MCF 10A (cell line): ENCODE measurements at regions not wholly inside any gene's neighbourhood (a gene's known extent, or its start where the extent isn't known, plus 50 kb on each side); places are given as distances from the start of the nearest gene placed in this dataset.
A peak's percentile ranks its signal among the peaks of the same experiment; 100 is the strongest.

Source experiments
- BruUV-seq: library from RNA; stranded (reverse); fragments of 400-500 nt; replicated peaks from 2 replicates; lab custom pipeline; 2021; lab: Mats Ljungman, UMichigan
- CTCF ChIA-PET: fragments of 300-600 bp; sonication (Branson Sonifier 250); formaldehyde crosslinking; extraction: SDS; loops from one replicate; lab custom pipeline; 2021; ENCODE audit warnings: antibody characterized with exemption, inconsistent platforms; lab: Yijun Ruan, JAX
- POLR2A ChIA-PET: fragments of 300-600, 350-650 bp; sonication (Branson Sonifier 250); formaldehyde crosslinking; extraction: SDS; loops from one replicate; lab custom pipeline; 2020; ENCODE audit warnings: antibody characterized with exemption, inconsistent platforms; lab: Yijun Ruan, JAX
- DNase-seq: peaks from one replicate; pipeline ENCODE4 v3.0.0-alpha.2; 2018; ENCODE audit not compliant: unreplicated experiment
- H3K27ac Mint-ChIP-seq: one replicate; pipeline ENCODE4 v1.8.0; 2022; ENCODE audit warnings: mild to moderate bottlenecking, low read depth, mixed read lengths; ENCODE audit not compliant: unreplicated experiment
- H3K27me3 Mint-ChIP-seq: one replicate; pipeline ENCODE4 v1.8.0; 2022; ENCODE audit warnings: mixed read lengths; ENCODE audit not compliant: insufficient read depth, unreplicated experiment
- H3K36me3 Mint-ChIP-seq: one replicate; pipeline ENCODE4 v1.8.0; 2022; ENCODE audit warnings: mild to moderate bottlenecking, moderate library complexity, mixed read lengths; ENCODE audit not compliant: insufficient read depth, unreplicated experiment
- H3K4me1 Mint-ChIP-seq: one replicate; pipeline ENCODE4 v1.8.0; 2022; ENCODE audit warnings: mixed read lengths; ENCODE audit not compliant: insufficient read depth, unreplicated experiment
- H3K4me3 Mint-ChIP-seq: one replicate; pipeline ENCODE4 v1.8.0; 2022; ENCODE audit warnings: mild to moderate bottlenecking, moderate library complexity, mixed read lengths; ENCODE audit not compliant: unreplicated experiment
- H3K9me3 Mint-ChIP-seq: one replicate; pipeline ENCODE4 v1.8.0; 2022; ENCODE audit warnings: mixed read lengths; ENCODE audit not compliant: unreplicated experiment
- CTCF ChIP-seq: fragments of 200-600 bp; IDR thresholded peaks from one replicate; pipeline ENCODE4 v1.8.0; 2022; ENCODE audit warnings: antibody characterized with exemption, mild to moderate bottlenecking; ENCODE audit not compliant: unreplicated experiment
- intact Hi-C: fragments of 100-400 bp; cut with micrococcal nuclease; formaldehyde crosslinking; loops from 2 replicates; pipeline ENCODE4 v1.14.1; 2022

- Mint-ChIP-seq H3K36me3 (no peaks in the 10 kb centered on the region), H3K27me3 (peaks cover 32% of the 10 kb centered on the region), H3K27ac (no peak overlapping the region), H3K4me3 (no peak overlapping the region), H3K9me3 (no peaks in the 10 kb centered on the region), H3K4me1 (no peaks in the 10 kb centered on the region)
- no peak for DNase-seq
- BruUV-seq, result no TSS peak
- intact Hi-C loops, result no loop called here
- ChIA-PET POLR2A (interaction anchor here (0.6 kb wide), 1 partner anchor 148 kb away, joined by 3 read pairs; no protein-coding TSS in a partner anchor), CTCF (interaction anchor here (0.6 kb wide), 1 partner anchor 959 kb away, joined by 6 read pairs; no protein-coding TSS in a partner anchor)
- TF ChIP-seq CTCF, result no peak
Observed at GRCh38 chr15:97459771-97460170, 500.7 kb upstream of the ARRDC4 start.

GRCh38 chr15:97461226-97461625 lies 499.3 kb upstream of the ARRDC4 start:
- ChIA-PET CTCF (interaction anchor here (1.2 kb wide), 1 partner anchor 19 kb away, joined by 4 read pairs; no protein-coding TSS in a partner anchor), POLR2A (interaction anchor here (1.0 to 1.1 kb wide), 2 partner anchors 8 to 57 kb away, joined by 3 to 4 read pairs; no protein-coding TSS in a partner anchor)
- no peaks in the 10 kb centered on the region for H3K4me1 Mint-ChIP-seq
- peaks cover 32% of the 10 kb centered on the region for H3K27me3 Mint-ChIP-seq
- no peak for TF ChIP-seq CTCF
- H3K27ac Mint-ChIP-seq, result no peak overlapping the region
- intact Hi-C loops, result no loop called here
- H3K36me3 Mint-ChIP-seq, result no peaks in the 10 kb centered on the region
- no peak overlapping the region for H3K4me3 Mint-ChIP-seq
- DNase-seq, result peak; percentile 42
- H3K9me3 Mint-ChIP-seq, result no peaks in the 10 kb centered on the region
- BruUV-seq, result no TSS peak

- no peak for TF ChIP-seq CTCF
- Mint-ChIP-seq H3K9me3 (no peaks in the 10 kb centered on the region), H3K4me1 (no peaks in the 10 kb centered on the region), H3K36me3 (no peaks in the 10 kb centered on the region), H3K27me3 (peaks cover 32% of the 10 kb centered on the region), H3K4me3 (no peak overlapping the region), H3K27ac (no peak overlapping the region)
- POLR2A ChIA-PET, result no interaction called here
- intact Hi-C loops, result no loop called here
- CTCF ChIA-PET, result no interaction called here
- BruUV-seq, result no TSS peak
- no peak for DNase-seq
Observed at GRCh38 chr15:97463696-97464095, 496.8 kb upstream of the ARRDC4 start.

GRCh38 chr15:97470417-97470816 lies 490.1 kb upstream of the ARRDC4 start:
- CTCF ChIA-PET, result no interaction called here
- Mint-ChIP-seq H3K36me3 (no peaks in the 10 kb centered on the region), H3K4me3 (no peak overlapping the region), H3K4me1 (no peaks in the 10 kb centered on the region), H3K27ac (no peak overlapping the region), H3K27me3 (no peaks in the 10 kb centered on the region), H3K9me3 (peaks cover 8% of the 10 kb centered on the region)
- intact Hi-C loops, result no loop called here
- TF ChIP-seq CTCF, result no peak
- no peak for DNase-seq
- POLR2A ChIA-PET, result no interaction called here
- no TSS peak for BruUV-seq
